GM12872 (cell line): ENCODE measurements at regions not wholly inside any gene's neighbourhood (a gene's known extent, or its start where the extent isn't known, plus 50 kb on each side); places are given as distances from the start of the nearest gene placed in this dataset.

Experiments
- CTCF ChIP-seq: IDR thresholded peaks from 3 replicates; pipeline ENCODE4 v1.5.1; 2011; ENCODE audit warnings: low read depth, mild to moderate bottlenecking, low read length, moderate library complexity; ENCODE audit not compliant: insufficient read depth

GRCh38 chr6:220312-220711 lies 72.0 kb upstream of the DUSP22 start:
- TF ChIP-seq CTCF = no peak

- no peak for TF ChIP-seq CTCF
Measured at GRCh38 chr6:220721-221475, 71.4 kb upstream of the DUSP22 start.

- TF ChIP-seq CTCF = no peak
Measured at GRCh38 chr6:221531-222349, 70.5 kb upstream of the DUSP22 start.

- no peak for TF ChIP-seq CTCF
Measured at GRCh38 chr6:222468-222867, 69.8 kb upstream of the DUSP22 start.

GRCh38 chr6:223136-223535 lies 69.2 kb upstream of the DUSP22 start:
- TF ChIP-seq CTCF = no peak

- TF ChIP-seq CTCF = no peak
Measured at GRCh38 chr6:223763-224162, 68.5 kb upstream of the DUSP22 start.

GRCh38 chr6:224350-224749 lies 67.9 kb upstream of the DUSP22 start:
- no peak for TF ChIP-seq CTCF
